Astrocyte of the spinal cord (primary cell): ENCODE measurements at regions not wholly inside any gene's neighbourhood (a gene's known extent, or its start where the extent isn't known, plus 50 kb on each side); places are given as distances from the start of the nearest gene placed in this dataset.

ENCODE experiments used
- DNase-seq: peaks from one replicate; pipeline ENCODE4 v3.0.0; 2011; ENCODE audit warnings: low read depth, low spot score
- H3K4me3 ChIP-seq: 2 replicates; pipeline ENCODE4 v1.5.1; 2011; ENCODE audit warnings: low read depth, mild to moderate bottlenecking, low read length, moderate library complexity
- in situ Hi-C: cut with HindIII; loops from 2 replicates; pipeline ENCODE4 v1.10.0; 2017; ENCODE audit warnings: low sequenced_read_pairs
- TF ChIP-seq, protein P1 (sequence below): IDR thresholded peaks from 2 replicates; pipeline ENCODE4 v1.5.1; 2012; ENCODE audit warnings: low read depth, mild to moderate bottlenecking, low read length, inconsistent platforms

DNA sequence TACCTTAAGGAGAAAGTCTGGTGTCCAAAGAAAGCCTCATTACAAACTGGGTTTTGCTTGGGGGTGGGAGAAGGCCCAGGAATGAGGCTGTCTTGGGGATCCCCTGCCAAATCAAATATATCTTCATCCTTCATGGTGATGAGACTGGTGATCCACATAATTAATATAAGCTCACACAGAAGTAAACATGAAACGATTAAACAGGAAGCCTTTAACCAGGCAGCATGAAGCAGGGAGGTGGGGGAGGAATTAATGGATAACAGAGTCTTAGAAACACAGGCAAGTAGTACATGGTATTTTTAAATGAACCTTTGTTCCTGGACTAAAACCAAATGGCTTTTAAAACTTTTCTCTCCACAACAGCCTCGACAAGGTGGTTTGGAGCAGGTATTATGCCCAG is 437.5 kb downstream of the TFAP2A start:
- H3K4me3 ChIP-seq: no peak overlapping the region
- no peak for DNase-seq
- in situ Hi-C loops: no loop called here
- TF ChIP-seq, protein P1, sequence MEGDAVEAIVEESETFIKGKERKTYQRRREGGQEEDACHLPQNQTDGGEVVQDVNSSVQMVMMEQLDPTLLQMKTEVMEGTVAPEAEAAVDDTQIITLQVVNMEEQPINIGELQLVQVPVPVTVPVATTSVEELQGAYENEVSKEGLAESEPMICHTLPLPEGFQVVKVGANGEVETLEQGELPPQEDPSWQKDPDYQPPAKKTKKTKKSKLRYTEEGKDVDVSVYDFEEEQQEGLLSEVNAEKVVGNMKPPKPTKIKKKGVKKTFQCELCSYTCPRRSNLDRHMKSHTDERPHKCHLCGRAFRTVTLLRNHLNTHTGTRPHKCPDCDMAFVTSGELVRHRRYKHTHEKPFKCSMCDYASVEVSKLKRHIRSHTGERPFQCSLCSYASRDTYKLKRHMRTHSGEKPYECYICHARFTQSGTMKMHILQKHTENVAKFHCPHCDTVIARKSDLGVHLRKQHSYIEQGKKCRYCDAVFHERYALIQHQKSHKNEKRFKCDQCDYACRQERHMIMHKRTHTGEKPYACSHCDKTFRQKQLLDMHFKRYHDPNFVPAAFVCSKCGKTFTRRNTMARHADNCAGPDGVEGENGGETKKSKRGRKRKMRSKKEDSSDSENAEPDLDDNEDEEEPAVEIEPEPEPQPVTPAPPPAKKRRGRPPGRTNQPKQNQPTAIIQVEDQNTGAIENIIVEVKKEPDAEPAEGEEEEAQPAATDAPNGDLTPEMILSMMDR: no peak

DNA sequence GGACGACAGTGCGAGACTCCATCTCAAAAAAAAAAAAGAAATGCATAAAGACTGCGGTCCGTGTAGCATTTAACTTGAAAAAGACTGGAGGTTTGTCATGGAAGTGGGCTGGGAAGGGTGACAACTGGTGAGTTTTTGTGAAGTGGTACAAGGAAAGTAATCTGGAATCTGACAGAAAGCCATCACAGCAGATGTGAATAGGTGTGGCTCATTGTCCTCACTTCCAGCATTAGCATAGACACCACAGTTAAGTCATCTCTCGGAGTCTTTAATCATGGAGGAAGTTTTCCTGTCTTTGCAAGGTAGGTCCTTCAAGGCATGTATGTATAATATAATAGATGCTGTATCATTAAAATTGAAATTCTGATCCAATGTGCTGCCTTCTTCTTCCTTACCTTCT is 453.2 kb downstream of the TFAP2A start:
- no peak for DNase-seq
- in situ Hi-C loops: no loop called here
- no peak overlapping the region for H3K4me3 ChIP-seq
- TF ChIP-seq, protein P1: no peak

- no peak overlapping the region for H3K4me3 ChIP-seq
Measured at GRCh38 chr6:9957215-9957759, 457.6 kb downstream of the TFAP2A start.

GRCh38 chr6:9948678-9949077 is 466.2 kb downstream of the TFAP2A start:
- H3K4me3 ChIP-seq: no peak overlapping the region
- in situ Hi-C loops: no loop called here
- TF ChIP-seq, protein P1: no peak
- no peak for DNase-seq

More at GRCh38 chr6:9957215-9957759, 457.6 kb downstream of the TFAP2A start:
- in situ Hi-C loops: no loop called here
- TF ChIP-seq, protein P1: no peak
- no peak for DNase-seq

GRCh38 chr6:9943986-9944385 is 470.9 kb downstream of the TFAP2A start:
- no peak overlapping the region for H3K4me3 ChIP-seq
- TF ChIP-seq, protein P1: no peak
- in situ Hi-C loops: no loop called here
- DNase-seq: no peak

GRCh38 chr6:9943026-9943425 is 471.8 kb downstream of the TFAP2A start:
- DNase-seq: no peak
- H3K4me3 ChIP-seq: no peak overlapping the region
- TF ChIP-seq, protein P1: no peak
- in situ Hi-C loops: no loop called here

DNA sequence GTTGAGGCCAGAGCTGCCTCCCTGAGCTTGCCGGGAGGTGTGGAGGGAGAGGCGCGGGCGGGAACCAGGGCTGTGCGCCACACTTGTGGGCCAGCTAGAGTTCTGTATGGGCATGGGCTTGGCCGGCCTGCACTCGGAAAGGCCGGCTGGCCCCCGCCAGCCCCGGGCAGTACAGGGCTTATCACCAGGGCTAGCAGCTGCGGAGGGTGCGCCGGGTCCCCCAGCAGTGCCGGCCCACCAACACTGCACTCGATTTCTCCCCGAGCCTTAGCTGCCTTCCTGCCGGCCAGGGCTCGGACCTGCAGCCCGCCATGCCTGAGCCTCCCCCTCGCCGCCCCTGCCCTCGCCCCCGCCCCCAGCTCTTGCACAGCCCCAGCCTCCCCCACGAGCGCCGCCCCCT is 472.7 kb downstream of the TFAP2A start:
- no peak for DNase-seq
- in situ Hi-C loops: no loop called here
- TF ChIP-seq, protein P1: no peak
- H3K4me3 ChIP-seq: no peak overlapping the region
